Lower lobe of right lung (tissue), 2 donors: ENCODE measurements at regions not wholly inside any gene's neighbourhood (a gene's known extent, or its start where the extent isn't known, plus 50 kb on each side); places are given as distances from the start of the nearest gene placed in this dataset.

Source experiments
- ATAC-seq, 2 donors: fragments of 200-7000 bp; cut with Tn5 transposase; one replicate each; pipeline ENCODE4 v1.9.1; 2020 to 2022; ENCODE audit warnings: mild to moderate bottlenecking in 2 of 2, moderate library complexity in 2 of 2
- DNase-seq: peaks from one replicate; pipeline ENCODE4 v3.0.0-alpha.2; 2020
- H3K27ac ChIP-seq: fragments of 200-600 bp; one replicate; pipeline ENCODE4 v1.8.0; 2022
- H3K27me3 ChIP-seq: fragments of 200-600 bp; one replicate; pipeline ENCODE4 v1.8.0; 2022; ENCODE audit warnings: low read depth
- H3K36me3 ChIP-seq: fragments of 200-600 bp; one replicate; pipeline ENCODE4 v1.8.0; 2022; ENCODE audit warnings: mild to moderate bottlenecking
- H3K4me1 ChIP-seq: fragments of 200-600 bp; one replicate; pipeline ENCODE4 v1.8.0; 2022
- H3K4me3 ChIP-seq: fragments of 200-600 bp; one replicate; pipeline ENCODE4 v1.8.0; 2022; ENCODE audit warnings: mild to moderate bottlenecking
- H3K9me3 ChIP-seq: fragments of 200-600 bp; one replicate; pipeline ENCODE4 v1.8.0; 2022
- CTCF ChIP-seq: fragments of 200-600 bp; IDR thresholded peaks from one replicate; pipeline ENCODE4 v1.8.0; 2022; ENCODE audit warnings: antibody characterized with exemption, mild to moderate bottlenecking
- intact Hi-C: fragments of 100-400 bp; cut with DNase I; formaldehyde crosslinking; loops from one replicate; pipeline ENCODE4 v1.11.0; 2022
- donor health status: DM: no; HTN: yes; CAD: no; lungs with severe emphysema.

- Histone ChIP-seq H3K27me3 (no peaks in the 10 kb centered on the region), H3K9me3 (no peaks in the 10 kb centered on the region), H3K4me3 (no peak overlapping the region), H3K4me1 (no peaks in the 10 kb centered on the region), H3K36me3 (no peaks in the 10 kb centered on the region), H3K27ac (no peak overlapping the region)
- intact Hi-C loops: no loop called here
- ATAC-seq (no peak), DNase-seq (no peak)
- no peak for TF ChIP-seq CTCF
Observed at GRCh38 chrX:40844471-40844870, 109.1 kb upstream of the MED14 start.

DNA sequence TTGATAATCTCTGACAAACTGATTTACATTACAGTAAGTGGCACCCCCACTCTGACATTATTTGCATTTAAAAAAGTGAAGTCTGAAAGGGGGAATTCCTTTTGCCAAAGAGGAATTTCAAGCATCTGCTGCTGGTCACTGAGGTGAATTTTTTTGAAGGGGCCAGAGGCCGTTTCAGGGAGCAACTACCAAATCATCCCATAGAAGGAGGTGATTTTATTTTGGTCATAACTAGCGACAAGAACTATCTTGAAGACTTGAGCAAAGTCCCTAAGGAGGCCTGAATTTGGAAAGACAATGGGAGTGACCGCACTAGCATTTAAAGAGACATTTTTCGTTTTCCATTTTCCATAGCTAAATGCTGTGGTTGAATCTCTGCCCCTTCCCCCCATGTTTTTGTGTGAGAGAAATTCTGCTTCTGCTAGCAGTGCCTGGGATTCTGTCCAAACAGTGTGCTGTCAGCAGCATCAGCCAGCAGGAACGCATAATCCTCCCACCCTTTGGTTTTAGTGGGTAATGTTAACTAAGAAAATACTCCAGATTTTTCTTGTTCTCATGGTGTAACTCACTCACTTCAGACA is 110.1 kb upstream of the MED14 start:
- intact Hi-C loops: no loop called here
- ATAC-seq (no peak), DNase-seq (no peak)
- Histone ChIP-seq H3K27me3 (no peaks in the 10 kb centered on the region), H3K27ac (no peak overlapping the region), H3K9me3 (no peaks in the 10 kb centered on the region), H3K4me3 (no peak overlapping the region), H3K36me3 (no peaks in the 10 kb centered on the region), H3K4me1 (no peaks in the 10 kb centered on the region)
- no peak for TF ChIP-seq CTCF

DNA sequence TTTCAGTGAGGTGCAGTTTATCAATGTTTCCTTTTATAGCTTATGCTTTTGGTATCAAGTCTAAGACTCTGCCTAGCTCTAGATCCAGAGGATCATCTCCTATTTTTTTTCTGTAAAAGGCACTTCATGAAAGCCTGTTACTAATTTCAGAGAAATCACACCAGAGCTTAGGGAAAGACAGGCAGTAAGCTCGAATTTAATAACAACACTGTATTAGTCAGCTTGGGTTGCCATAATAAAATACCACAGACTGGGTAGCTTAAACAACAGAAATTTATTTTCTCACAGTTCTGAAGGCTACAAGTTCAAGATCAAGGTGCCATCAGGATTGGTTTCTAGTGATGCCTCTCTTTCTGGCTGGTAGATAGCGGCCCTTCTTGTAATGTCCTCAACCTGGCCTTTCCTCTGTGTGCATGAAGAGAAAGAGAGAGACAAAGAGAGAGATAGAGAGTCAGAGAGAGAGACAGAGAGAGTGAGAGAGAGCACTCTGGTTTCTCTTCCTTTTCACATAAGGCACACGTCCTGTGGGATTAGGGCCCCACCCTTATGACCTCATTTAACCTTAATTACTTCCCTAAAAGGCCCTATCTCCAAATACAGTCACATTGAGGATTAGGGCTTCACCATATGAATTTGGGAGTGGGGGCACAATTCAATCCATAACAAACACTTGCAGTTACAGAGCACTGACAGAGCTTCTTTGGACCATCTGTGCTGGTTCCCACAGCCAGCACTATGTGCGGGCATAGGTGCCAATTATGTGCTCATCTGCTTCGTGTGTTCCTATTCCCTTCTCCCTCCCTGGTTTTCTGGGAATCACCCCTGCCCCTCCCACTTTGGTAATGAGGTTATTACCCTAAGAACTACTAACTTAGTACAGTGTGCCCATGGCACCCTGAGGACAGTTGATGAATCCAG is 114.8 kb upstream of the MED14 start:
- no peaks in the 10 kb centered on the region for H3K4me1 ChIP-seq
- no peaks in the 10 kb centered on the region for H3K27me3 ChIP-seq
- no peak for TF ChIP-seq CTCF
- DNase-seq: no peak
- no peak for ATAC-seq
- no peaks in the 10 kb centered on the region for H3K9me3 ChIP-seq
- no peak overlapping the region for H3K4me3 ChIP-seq
- intact Hi-C loops: no loop called here
- H3K36me3 ChIP-seq: no peaks in the 10 kb centered on the region
- no peak overlapping the region for H3K27ac ChIP-seq

DNA sequence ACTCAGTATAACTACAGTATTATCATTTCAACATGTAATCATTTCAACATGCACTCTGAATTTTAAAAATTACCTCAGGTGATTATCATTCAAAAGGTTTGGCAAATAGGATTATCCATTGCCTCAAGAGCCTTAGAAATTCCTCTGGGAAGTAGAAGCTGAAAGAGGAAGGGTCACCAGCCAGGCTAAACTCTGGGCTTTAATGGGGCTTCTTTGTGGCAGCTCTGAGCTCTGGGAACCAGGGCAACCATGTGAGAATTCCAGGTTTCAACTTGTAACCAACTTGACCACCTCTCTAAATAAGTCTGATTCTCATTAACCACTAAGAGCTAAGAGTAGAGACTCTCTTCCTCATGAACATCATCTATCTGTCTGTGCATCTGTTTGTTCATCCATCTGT is 117.2 kb upstream of the MED14 start:
- ATAC-seq (no peak), DNase-seq (no peak)
- H3K36me3 ChIP-seq: no peaks in the 10 kb centered on the region
- no peaks in the 10 kb centered on the region for H3K9me3 ChIP-seq
- no peak overlapping the region for H3K4me3 ChIP-seq
- no peak for TF ChIP-seq CTCF
- H3K27me3 ChIP-seq: no peaks in the 10 kb centered on the region
- intact Hi-C loops: no loop called here
- H3K4me1 ChIP-seq: no peaks in the 10 kb centered on the region
- H3K27ac ChIP-seq: no peak overlapping the region

- ATAC-seq (no peak), DNase-seq (no peak)
- H3K27ac ChIP-seq: no peak overlapping the region
- no peaks in the 10 kb centered on the region for H3K36me3 ChIP-seq
- no peak overlapping the region for H3K4me3 ChIP-seq
- H3K4me1 ChIP-seq: no peaks in the 10 kb centered on the region
- H3K9me3 ChIP-seq: no peaks in the 10 kb centered on the region
- TF ChIP-seq CTCF: no peak
- intact Hi-C loops: no loop called here
- H3K27me3 ChIP-seq: no peaks in the 10 kb centered on the region
Observed at GRCh38 chrX:40853004-40853815, 117.9 kb upstream of the MED14 start.
